Liver (tissue), 3 donors: ENCODE measurements at regions not wholly inside any gene's neighbourhood (a gene's known extent, or its start where the extent isn't known, plus 50 kb on each side); places are given as distances from the start of the nearest gene placed in this dataset.

Source experiments
- CTCF ChIP-seq: fragments of 150-350 bp; IDR thresholded peaks from 2 replicates; pipeline ENCODE4 v1.5.1; 2017; ENCODE audit warnings: improper control_type of control experiment, low read depth, low read length; ENCODE audit not compliant: missing input control
- EGR1 ChIP-seq, 2 donors: IDR thresholded peaks; 2 replicates each; pipeline ENCODE4 v1.6.1; 2016 to 2018; ENCODE audit warnings: antibody characterized with exemption in 2 of 2, low read depth in 2 of 2
- GABPA ChIP-seq, 2 donors: IDR thresholded peaks in 1 of 2; conservative IDR thresholded peaks in 1 of 2; 2 replicates each; pipeline ENCODE4 v1.6.1; 2016; ENCODE audit warnings: antibody characterized with exemption in 2 of 2, mild to moderate bottlenecking in 1 of 2, moderate library complexity in 1 of 2
- JUND ChIP-seq, 2 donors: IDR thresholded peaks; 2 replicates each; pipeline ENCODE4 v1.6.1; 2016; ENCODE audit warnings: antibody characterized with exemption in 2 of 2
- MAX ChIP-seq: IDR thresholded peaks from 2 replicates; pipeline ENCODE4 v1.6.1; 2016; ENCODE audit warnings: antibody characterized with exemption
- RAD21 ChIP-seq, 2 donors: IDR thresholded peaks; 2 replicates each; pipeline ENCODE4 v1.6.1; 2016; ENCODE audit warnings: antibody characterized with exemption in 2 of 2, mild to moderate bottlenecking in 2 of 2
- SP1 ChIP-seq: IDR thresholded peaks from 2 replicates; pipeline ENCODE4 v1.6.1; 2018; ENCODE audit warnings: antibody characterized with exemption, mild to moderate bottlenecking
- TAF1 ChIP-seq: conservative IDR thresholded peaks from 2 replicates; pipeline ENCODE4 v1.6.1; 2016; ENCODE audit warnings: antibody characterized with exemption, mild to moderate bottlenecking
- TF ChIP-seq, protein P1 (sequence below): IDR thresholded peaks from 2 replicates; pipeline ENCODE4 v1.6.1; 2016; ENCODE audit warnings: antibody characterized with exemption
- donor health status: healthy.
- donor health status: healthy.

DNA sequence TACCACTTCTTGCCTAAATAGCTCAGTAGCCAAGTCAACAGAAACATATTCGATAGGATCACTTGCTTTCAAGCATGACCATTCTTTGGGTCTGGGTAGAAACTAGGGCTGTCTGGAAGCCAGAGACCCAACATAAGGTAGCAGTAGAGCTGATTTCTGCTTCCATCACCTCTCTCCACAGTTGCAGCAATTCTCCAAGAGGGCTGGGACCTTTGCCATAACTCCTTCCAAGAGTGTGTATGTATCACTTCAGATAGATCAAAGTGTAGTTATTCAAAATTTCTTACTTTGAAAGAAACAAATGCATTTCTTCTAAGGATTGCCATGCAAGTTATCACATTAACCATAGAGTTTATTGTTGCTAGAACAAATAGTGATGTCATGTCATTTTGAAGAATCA is 172.0 kb upstream of the GALNT5 start:
- TF ChIP-seq GABPA (IDR thresholded peaks at IDR 0.05 in 1 of 2, conservative IDR thresholded peaks at IDR 0.05 in 1 of 2) (no peak), JUND (IDR thresholded peaks at IDR 0.05) (no peak), RAD21 (IDR thresholded peaks at IDR 0.05) (no peak), EGR1 (IDR thresholded peaks at IDR 0.05; ENCODE audit: low read depth in 2 of 2) (no peak), CTCF (no peak), TAF1 (no peak), SP1 (no peak), MAX (no peak)
- TF ChIP-seq, protein P1, sequence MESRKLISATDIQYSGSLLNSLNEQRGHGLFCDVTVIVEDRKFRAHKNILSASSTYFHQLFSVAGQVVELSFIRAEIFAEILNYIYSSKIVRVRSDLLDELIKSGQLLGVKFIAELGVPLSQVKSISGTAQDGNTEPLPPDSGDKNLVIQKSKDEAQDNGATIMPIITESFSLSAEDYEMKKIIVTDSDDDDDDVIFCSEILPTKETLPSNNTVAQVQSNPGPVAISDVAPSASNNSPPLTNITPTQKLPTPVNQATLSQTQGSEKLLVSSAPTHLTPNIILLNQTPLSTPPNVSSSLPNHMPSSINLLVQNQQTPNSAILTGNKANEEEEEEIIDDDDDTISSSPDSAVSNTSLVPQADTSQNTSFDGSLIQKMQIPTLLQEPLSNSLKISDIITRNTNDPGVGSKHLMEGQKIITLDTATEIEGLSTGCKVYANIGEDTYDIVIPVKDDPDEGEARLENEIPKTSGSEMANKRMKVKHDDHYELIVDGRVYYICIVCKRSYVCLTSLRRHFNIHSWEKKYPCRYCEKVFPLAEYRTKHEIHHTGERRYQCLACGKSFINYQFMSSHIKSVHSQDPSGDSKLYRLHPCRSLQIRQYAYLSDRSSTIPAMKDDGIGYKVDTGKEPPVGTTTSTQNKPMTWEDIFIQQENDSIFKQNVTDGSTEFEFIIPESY: no peak
